NT2/D1 (cell line): ENCODE measurements at regions not wholly inside any gene's neighbourhood (a gene's known extent, or its start where the extent isn't known, plus 50 kb on each side); places are given as distances from the start of the nearest gene placed in this dataset.
"Not testable (repeated sequence)": the region's sequence is repeated elsewhere in the genome, so short reads cannot be mapped to it uniquely, and the experiment has no call there.

ENCODE experiments used
- YY1 ChIP-seq: IDR thresholded peaks from 2 replicates; pipeline ENCODE4 v1.6.1; 2011; ENCODE audit not compliant: insufficient read length, insufficient read depth
- ZNF274 ChIP-seq: IDR thresholded peaks from 2 replicates; pipeline ENCODE4 v1.6.1; 2011; ENCODE audit warnings: mild to moderate bottlenecking, low read depth, low read length

DNA sequence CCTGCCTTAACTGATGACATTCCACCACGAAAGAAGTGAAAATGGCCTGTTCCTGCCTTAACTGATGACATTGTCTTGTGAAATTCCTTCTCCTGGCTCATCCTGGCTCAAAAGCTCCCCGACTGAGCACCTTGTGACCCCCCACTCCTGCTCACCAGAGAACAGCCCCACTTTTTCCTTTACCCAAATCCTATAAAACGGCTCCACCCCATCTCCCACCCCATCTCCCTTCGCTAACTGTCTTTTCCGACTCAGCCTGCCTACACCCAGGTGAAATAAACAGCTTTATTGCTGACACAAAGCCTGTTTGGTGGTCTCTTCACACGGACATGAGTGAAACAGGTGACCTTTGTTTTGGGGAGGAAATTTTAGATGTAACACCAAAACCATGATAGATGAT, 674.4 kb downstream of the TLE1 start:
- TF ChIP-seq ZNF274, YY1: not testable (repeated sequence)
